GM06990 (cell line): ENCODE measurements at regions not wholly inside any gene's neighbourhood (a gene's known extent, or its start where the extent isn't known, plus 50 kb on each side); places are given as distances from the start of the nearest gene placed in this dataset.

Experiments
- DNase-seq: peaks from one replicate; pipeline ENCODE4 v3.0.0-alpha.2; 2011; ENCODE audit not compliant: insufficient read length; ENCODE audit errors: extremely low read depth
- H3K27me3 ChIP-seq: replicated peaks from 2 replicates; pipeline ENCODE4 v1.6.0; 2011; ENCODE audit warnings: low read length; ENCODE audit not compliant: control insufficient read depth, insufficient read depth
- H3K36me3 ChIP-seq: 2 replicates; pipeline ENCODE4 v1.5.1; 2011; ENCODE audit warnings: low read length; ENCODE audit not compliant: control insufficient read depth, insufficient read depth
- H3K4me3 ChIP-seq: replicated peaks from 2 replicates; pipeline ENCODE4 v1.5.1; 2011; ENCODE audit warnings: low read depth, mild to moderate bottlenecking, control low read depth, low read length
- TF ChIP-seq, protein P1 (sequence below): IDR thresholded peaks from 2 replicates; pipeline ENCODE4 v1.5.1; 2011; ENCODE audit warnings: low read length, control low read depth, mild to moderate bottlenecking, inconsistent platforms; ENCODE audit not compliant: insufficient read depth, poor library complexity, severe bottlenecking

DNA sequence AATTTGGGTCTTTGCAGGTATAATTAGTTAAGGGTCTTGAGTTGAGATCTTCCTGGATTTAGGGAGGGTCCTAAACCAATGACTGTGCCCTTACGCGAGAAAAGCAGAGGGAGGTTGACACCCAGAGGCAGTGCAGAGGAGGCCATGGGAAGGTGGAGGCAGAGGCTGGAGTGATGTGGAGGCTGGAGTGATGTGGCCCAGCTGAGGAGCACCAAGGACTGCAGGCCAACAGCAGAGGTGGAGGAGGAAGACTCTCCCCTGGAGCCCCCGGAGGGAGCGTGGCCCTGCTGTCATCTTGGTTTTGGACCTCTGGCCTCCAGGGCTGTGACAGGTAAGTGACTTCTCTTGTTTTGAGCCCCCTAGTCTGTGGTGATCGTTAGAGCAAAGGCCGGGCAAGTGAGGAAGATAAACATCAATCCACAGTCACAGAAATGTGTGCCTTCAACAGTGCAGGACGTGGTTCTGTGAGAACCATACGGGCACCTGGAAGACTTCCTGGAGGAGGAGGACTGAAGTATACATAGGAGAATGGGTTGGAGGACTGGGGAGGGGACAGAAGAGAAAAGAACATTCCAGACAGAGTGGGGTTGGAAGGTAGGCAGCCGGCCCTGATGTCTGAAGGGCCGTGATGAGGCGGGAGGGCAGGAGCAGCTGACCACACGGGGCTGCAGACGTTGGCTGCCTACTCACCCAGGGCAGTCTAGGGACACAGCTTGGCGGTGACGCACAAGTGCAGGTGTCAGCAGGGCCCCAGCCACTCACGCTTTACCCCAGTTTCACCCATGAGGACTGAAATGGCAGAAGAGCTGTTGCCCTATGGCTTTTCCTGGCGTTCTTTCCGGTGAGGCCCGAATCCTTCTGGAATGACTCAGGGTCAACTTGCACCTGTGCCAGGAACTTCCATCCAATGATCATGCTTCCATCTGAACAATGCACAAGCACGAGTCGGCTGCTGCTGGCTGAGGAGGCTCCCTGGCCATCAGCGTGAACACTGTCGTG is 270.2 kb downstream of the CTTN start:
- Histone ChIP-seq H3K36me3 (no peaks in the 10 kb centered on the region), H3K4me3 (no peak overlapping the region), H3K27me3 (no peaks in the 10 kb centered on the region; the same call in 1 of the 2 replicates)
- DNase-seq = no peak
- TF ChIP-seq, protein P1, sequence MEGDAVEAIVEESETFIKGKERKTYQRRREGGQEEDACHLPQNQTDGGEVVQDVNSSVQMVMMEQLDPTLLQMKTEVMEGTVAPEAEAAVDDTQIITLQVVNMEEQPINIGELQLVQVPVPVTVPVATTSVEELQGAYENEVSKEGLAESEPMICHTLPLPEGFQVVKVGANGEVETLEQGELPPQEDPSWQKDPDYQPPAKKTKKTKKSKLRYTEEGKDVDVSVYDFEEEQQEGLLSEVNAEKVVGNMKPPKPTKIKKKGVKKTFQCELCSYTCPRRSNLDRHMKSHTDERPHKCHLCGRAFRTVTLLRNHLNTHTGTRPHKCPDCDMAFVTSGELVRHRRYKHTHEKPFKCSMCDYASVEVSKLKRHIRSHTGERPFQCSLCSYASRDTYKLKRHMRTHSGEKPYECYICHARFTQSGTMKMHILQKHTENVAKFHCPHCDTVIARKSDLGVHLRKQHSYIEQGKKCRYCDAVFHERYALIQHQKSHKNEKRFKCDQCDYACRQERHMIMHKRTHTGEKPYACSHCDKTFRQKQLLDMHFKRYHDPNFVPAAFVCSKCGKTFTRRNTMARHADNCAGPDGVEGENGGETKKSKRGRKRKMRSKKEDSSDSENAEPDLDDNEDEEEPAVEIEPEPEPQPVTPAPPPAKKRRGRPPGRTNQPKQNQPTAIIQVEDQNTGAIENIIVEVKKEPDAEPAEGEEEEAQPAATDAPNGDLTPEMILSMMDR = no peak

DNA sequence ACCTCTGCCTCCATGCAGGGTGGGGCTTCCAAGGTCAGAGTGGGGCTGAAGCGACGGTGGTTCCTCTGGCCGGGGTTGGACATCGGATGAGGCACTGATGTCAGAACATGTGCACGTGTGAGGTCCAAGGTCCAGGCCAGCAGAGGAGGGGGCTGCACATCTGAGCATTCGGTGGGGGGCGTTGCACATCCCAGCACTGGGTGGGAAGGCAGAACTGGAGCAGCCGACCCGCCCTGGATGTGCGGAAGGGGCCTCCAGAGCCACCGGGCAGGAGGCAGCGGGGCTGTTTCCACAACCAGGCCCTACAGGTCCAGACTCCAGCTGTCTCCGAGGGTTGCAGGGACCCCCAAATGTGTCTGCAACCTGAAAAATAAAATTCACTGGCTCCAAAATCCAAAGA is 271.0 kb downstream of the CTTN start:
- DNase-seq = no peak
- no peaks in the 10 kb centered on the region; the same call in 1 of the 2 replicates for H3K27me3 ChIP-seq
- H3K36me3 ChIP-seq = no peaks in the 10 kb centered on the region
- H3K4me3 ChIP-seq = no peak overlapping the region
- TF ChIP-seq, protein P1 = no peak

DNA sequence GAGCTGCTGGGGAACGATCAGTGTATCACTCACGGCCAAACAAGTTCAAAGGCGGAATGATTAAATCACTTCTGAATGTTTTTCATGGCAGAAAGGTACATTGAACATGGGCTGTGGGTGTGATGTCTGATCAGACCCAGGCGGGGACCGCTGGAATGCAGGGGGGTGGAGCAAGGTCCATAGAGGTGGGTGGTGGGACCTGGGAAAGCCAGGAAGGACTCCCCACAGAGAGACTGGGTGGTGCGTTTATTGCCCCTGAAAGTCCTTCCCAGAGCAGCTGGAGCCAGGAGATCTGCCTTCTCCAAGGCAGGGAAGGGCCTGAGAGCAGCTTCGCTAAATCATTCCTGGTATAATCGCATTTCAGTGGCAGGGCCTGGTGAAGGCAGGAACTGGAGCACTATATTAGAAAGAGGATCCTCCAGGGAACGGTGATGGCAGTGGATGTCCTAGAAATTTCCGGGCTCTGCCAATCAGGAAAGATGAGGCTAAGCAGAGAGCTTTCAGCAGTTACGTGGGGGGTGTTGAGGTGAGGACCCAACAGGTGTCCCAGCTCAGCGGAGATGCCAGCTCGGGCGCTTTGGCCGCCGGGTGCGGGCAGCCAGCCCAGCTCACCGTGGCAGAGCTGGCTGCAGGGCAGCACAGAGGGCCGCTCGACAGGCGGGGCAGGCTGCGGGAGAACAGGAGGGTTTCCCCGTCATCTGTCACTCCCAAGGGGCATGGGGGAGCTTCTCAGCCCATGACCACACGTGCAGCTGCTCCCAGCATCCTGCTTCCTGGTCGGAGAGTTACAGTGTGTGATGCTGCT is 271.7 kb downstream of the CTTN start:
- H3K36me3 ChIP-seq = no peaks in the 10 kb centered on the region
- no peak overlapping the region for H3K4me3 ChIP-seq
- TF ChIP-seq, protein P1 = no peak
- no peaks in the 10 kb centered on the region; the same call in 1 of the 2 replicates for H3K27me3 ChIP-seq
- no peak for DNase-seq

DNA sequence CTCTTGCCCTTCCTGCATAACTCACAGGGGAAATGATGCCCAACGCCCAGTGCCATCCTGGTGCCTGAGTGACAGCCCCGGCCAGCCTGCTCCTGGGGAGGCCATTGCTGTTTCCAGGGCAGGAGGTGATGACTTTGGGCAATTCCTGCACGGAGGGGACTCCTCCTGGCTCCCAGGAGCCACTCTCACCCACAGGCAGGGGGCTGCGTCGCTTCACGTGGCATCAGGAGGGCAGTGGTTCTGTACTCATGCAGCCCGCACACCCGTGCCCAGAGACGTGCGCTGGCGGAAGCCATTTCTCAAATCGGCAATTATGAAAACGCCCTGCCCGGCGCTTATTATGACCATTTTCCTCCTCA is 272.3 kb downstream of the CTTN start:
- no peaks in the 10 kb centered on the region for H3K36me3 ChIP-seq
- DNase-seq = no peak
- H3K27me3 ChIP-seq = no peaks in the 10 kb centered on the region; the same call in 1 of the 2 replicates
- TF ChIP-seq, protein P1 = no peak
- no peak overlapping the region for H3K4me3 ChIP-seq

DNA sequence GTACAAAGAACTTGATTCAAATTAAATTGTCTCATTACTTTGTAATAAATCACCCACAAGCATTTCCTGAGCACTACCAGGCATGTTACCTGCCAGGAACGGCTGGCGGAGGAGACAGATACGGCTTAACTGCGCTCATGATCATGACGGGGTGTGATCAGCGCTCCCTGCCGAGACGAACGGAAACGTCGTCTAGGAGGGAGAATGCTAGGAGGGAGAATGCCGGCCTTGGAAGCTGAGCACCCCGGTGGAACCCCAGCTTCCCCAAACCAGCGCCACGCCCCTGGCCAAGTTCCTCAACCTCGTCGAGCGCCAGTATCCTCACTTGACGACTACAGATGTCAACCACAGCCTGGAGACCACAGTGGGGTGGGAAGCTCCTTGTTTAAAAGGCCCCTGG is 272.8 kb downstream of the CTTN start:
- no peaks in the 10 kb centered on the region; the same call in 1 of the 2 replicates for H3K27me3 ChIP-seq
- no peaks in the 10 kb centered on the region for H3K36me3 ChIP-seq
- DNase-seq = no peak
- no peak overlapping the region for H3K4me3 ChIP-seq
- TF ChIP-seq, protein P1 = no peak
